ENCODE measurements at regions not wholly inside any gene's neighbourhood (a gene's known extent, or its start where the extent isn't known, plus 50 kb on each side); places are given as distances from the start of the nearest gene placed in this dataset.

DNA sequence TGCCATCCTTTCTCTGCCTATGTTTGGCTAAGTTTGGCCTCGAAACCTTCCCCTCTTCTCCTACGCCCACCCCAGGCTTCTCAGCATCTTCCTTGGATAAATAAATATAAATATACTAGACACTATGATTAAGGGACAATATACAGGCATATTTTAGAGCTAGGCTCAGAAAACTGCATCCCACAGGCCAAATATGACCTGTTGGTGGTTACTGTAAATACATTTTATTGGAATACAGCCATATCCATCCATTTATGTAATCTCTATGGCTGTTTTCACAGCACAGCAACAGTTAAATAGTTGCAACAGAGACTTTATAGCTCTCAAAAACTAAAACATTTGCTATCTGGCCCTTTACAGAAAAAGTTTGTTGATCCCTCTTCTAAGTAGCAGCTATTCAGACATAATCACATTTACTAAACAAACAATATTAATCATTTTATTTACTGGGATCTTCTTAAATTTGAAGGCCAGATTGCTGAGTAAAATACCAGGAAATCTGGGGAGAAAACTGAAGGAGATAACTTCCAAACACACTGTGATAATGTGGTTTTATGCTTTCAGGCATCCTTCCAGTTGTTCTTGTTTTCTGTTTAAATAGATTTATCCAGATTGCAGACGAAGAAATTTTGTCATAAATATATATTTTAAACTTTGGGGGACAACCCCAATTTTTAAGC, 269.7 kb upstream of the THRB start:
- H3K27me3 Mint-ChIP-seq: no peaks in the 10 kb centered on the region
- H3K4me1 Mint-ChIP-seq: no peaks in the 10 kb centered on the region
- H3K4me3 Mint-ChIP-seq: no peak overlapping the region
- no peaks in the 10 kb centered on the region for H3K36me3 Mint-ChIP-seq
- DNase-seq: no peak
- CTCF ChIA-PET: no interaction called here
- no peak overlapping the region for H3K27ac Mint-ChIP-seq
- no peaks in the 10 kb centered on the region for H3K9me3 Mint-ChIP-seq

- H3K27ac Mint-ChIP-seq: no peak overlapping the region
- no peaks in the 10 kb centered on the region for H3K4me1 Mint-ChIP-seq
- H3K9me3 Mint-ChIP-seq: no peaks in the 10 kb centered on the region
- no peaks in the 10 kb centered on the region for H3K36me3 Mint-ChIP-seq
- no peak overlapping the region for H3K4me3 Mint-ChIP-seq
- CTCF ChIA-PET: no interaction called here
- H3K27me3 Mint-ChIP-seq: no peaks in the 10 kb centered on the region
- no peak for DNase-seq
These were observed 270.7 kb upstream of the THRB start for GRCh38 chr3:24765399-24765798.

- no peak overlapping the region for H3K4me3 Mint-ChIP-seq
- no peaks in the 10 kb centered on the region for H3K36me3 Mint-ChIP-seq
- H3K27me3 Mint-ChIP-seq: no peaks in the 10 kb centered on the region
- H3K27ac Mint-ChIP-seq: no peak overlapping the region
- CTCF ChIA-PET: no interaction called here
- no peaks in the 10 kb centered on the region for H3K4me1 Mint-ChIP-seq
- peaks cover 1% of the 10 kb centered on the region for H3K9me3 Mint-ChIP-seq
- DNase-seq: no peak
These were observed 275.3 kb upstream of the THRB start for GRCh38 chr3:24769918-24770317.

- Mint-ChIP-seq H3K4me3 (no peak overlapping the region), H3K27ac (no peak overlapping the region), H3K9me3 (peaks cover 1% of the 10 kb centered on the region), H3K4me1 (no peaks in the 10 kb centered on the region), H3K27me3 (no peaks in the 10 kb centered on the region), H3K36me3 (no peaks in the 10 kb centered on the region)
- CTCF ChIA-PET: no interaction called here
- no peak for DNase-seq
These were observed 279.1 kb upstream of the THRB start for GRCh38 chr3:24773798-24774197.

GRCh38 chr3:24780991-24781390, 286.3 kb upstream of the THRB start:
- H3K36me3 Mint-ChIP-seq: no peaks in the 10 kb centered on the region

GRCh38 chr3:24781454-24781853, 286.8 kb upstream of the THRB start:
- H3K27me3 Mint-ChIP-seq: no peaks in the 10 kb centered on the region
- H3K4me3 Mint-ChIP-seq: no peak overlapping the region
- CTCF ChIA-PET: no interaction called here
- H3K27ac Mint-ChIP-seq: no peak overlapping the region
- H3K4me1 Mint-ChIP-seq: no peaks in the 10 kb centered on the region
- no peaks in the 10 kb centered on the region for H3K36me3 Mint-ChIP-seq
- DNase-seq: no peak
- H3K9me3 Mint-ChIP-seq: peaks cover 8% of the 10 kb centered on the region

More at GRCh38 chr3:24780991-24781390, 286.3 kb upstream of the THRB start:
- no peak overlapping the region for H3K27ac Mint-ChIP-seq
- no peaks in the 10 kb centered on the region for H3K27me3 Mint-ChIP-seq
- no peak for DNase-seq
- H3K4me1 Mint-ChIP-seq: no peaks in the 10 kb centered on the region
- CTCF ChIA-PET: no interaction called here
- no peak overlapping the region for H3K4me3 Mint-ChIP-seq
- peaks cover 8% of the 10 kb centered on the region for H3K9me3 Mint-ChIP-seq

DNA sequence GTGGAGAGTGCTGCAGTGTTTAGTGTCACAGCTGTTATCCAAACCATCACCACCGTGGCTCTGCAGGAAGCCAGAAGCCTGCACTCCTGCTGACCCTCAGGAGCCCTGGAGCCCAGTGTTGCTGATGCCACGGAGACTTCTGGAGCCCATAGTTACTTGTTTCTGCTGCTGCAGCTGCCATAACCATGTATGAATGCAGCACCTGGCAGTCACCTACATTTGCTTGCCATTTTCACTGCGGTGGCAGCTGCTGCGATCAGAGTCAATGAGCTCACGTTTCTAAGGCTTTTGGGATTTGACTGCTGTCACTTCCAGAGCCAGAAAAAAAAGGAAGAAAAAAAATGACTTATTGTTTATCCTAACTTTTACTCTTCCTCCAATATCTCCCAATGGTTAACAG, 299.2 kb upstream of the THRB start:
- no peak for DNase-seq
- H3K9me3 Mint-ChIP-seq: peaks cover 9% of the 10 kb centered on the region
- CTCF ChIA-PET: no interaction called here
- H3K27ac Mint-ChIP-seq: no peak overlapping the region
- no peaks in the 10 kb centered on the region for H3K36me3 Mint-ChIP-seq
- no peak overlapping the region for H3K4me3 Mint-ChIP-seq
- H3K4me1 Mint-ChIP-seq: no peaks in the 10 kb centered on the region
- no peaks in the 10 kb centered on the region for H3K27me3 Mint-ChIP-seq

DNA sequence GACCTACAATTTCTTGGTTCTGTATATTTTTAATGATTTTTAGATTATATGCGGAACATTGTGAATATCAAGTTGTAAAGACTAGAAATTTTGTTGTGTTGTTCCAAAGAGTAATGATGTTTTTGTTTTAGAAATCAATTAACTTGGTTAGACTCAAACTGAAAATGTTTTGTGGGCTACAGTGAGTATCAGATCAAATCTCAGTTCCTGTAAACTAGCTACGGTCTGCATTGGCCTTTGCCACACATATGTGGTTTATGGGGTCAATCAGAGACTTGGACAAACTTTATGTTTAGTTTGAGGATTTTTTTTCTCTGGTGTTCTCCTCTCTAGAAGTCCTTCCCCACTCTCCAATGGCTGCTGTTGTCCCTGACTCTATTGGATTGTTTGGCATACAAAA, 308.0 kb upstream of the THRB start:
- no peak overlapping the region for H3K27ac Mint-ChIP-seq
- no peaks in the 10 kb centered on the region for H3K4me1 Mint-ChIP-seq
- DNase-seq: no peak
- H3K27me3 Mint-ChIP-seq: no peaks in the 10 kb centered on the region
- no peaks in the 10 kb centered on the region for H3K36me3 Mint-ChIP-seq
- CTCF ChIA-PET: no interaction called here
- H3K4me3 Mint-ChIP-seq: no peak overlapping the region
- H3K9me3 Mint-ChIP-seq: peaks cover under 1% of the 10 kb centered on the region

- H3K4me1 Mint-ChIP-seq: no peaks in the 10 kb centered on the region
- no peak for DNase-seq
- no peak overlapping the region for H3K27ac Mint-ChIP-seq
- no peaks in the 10 kb centered on the region for H3K9me3 Mint-ChIP-seq
- CTCF ChIA-PET: no interaction called here
- H3K4me3 Mint-ChIP-seq: no peak overlapping the region
- H3K27me3 Mint-ChIP-seq: no peaks in the 10 kb centered on the region
- H3K36me3 Mint-ChIP-seq: no peaks in the 10 kb centered on the region
These were observed 309.4 kb upstream of the THRB start for GRCh38 chr3:24804095-24804494.

- no peaks in the 10 kb centered on the region for H3K9me3 Mint-ChIP-seq
- CTCF ChIA-PET: no interaction called here
- no peak overlapping the region for H3K4me3 Mint-ChIP-seq
- no peaks in the 10 kb centered on the region for H3K27me3 Mint-ChIP-seq
- H3K27ac Mint-ChIP-seq: no peak overlapping the region
- H3K4me1 Mint-ChIP-seq: no peaks in the 10 kb centered on the region
- no peaks in the 10 kb centered on the region for H3K36me3 Mint-ChIP-seq
- DNase-seq: no peak
These were observed 316.2 kb upstream of the THRB start for GRCh38 chr3:24810881-24811280.

GRCh38 chr3:24812116-24812515, 317.5 kb upstream of the THRB start:
- no peaks in the 10 kb centered on the region for H3K4me1 Mint-ChIP-seq
- DNase-seq: no peak
- CTCF ChIA-PET: no interaction called here
- no peak overlapping the region for H3K27ac Mint-ChIP-seq
- H3K9me3 Mint-ChIP-seq: no peaks in the 10 kb centered on the region
- no peak overlapping the region for H3K4me3 Mint-ChIP-seq
- H3K36me3 Mint-ChIP-seq: no peaks in the 10 kb centered on the region
- H3K27me3 Mint-ChIP-seq: no peaks in the 10 kb centered on the region

DNA sequence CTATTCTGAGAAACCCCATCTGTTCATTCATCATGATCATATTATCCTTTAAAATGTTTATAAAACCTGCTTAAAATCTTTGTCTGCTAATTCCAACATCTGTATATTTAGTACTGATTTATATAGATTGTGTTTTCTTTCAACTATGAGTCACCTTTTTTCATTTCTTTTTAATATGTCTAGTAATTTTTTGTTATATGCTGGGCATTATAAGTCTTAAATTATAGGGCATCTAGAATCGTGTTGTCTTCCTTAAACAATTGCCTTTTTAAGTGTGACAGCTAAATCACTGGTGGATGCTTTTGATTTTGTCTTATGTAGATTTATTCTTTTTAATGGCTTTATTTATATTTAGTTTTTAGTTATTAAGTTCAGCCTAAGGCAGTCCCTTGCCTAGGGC, 323.4 kb upstream of the THRB start:
- DNase-seq: no peak
- H3K4me1 Mint-ChIP-seq: no peaks in the 10 kb centered on the region
- CTCF ChIA-PET: no interaction called here
- no peaks in the 10 kb centered on the region for H3K27me3 Mint-ChIP-seq
- H3K27ac Mint-ChIP-seq: no peak overlapping the region
- H3K9me3 Mint-ChIP-seq: no peaks in the 10 kb centered on the region
- no peaks in the 10 kb centered on the region for H3K36me3 Mint-ChIP-seq
- no peak overlapping the region for H3K4me3 Mint-ChIP-seq

- Mint-ChIP-seq H3K9me3 (no peaks in the 10 kb centered on the region), H3K36me3 (no peaks in the 10 kb centered on the region), H3K27me3 (peaks cover 26% of the 10 kb centered on the region), H3K4me1 (no peaks in the 10 kb centered on the region), H3K27ac (no peak overlapping the region), H3K4me3 (no peak overlapping the region)
- CTCF ChIA-PET: no interaction called here
- no peak for DNase-seq
These were observed 333.4 kb upstream of the THRB start for GRCh38 chr3:24828011-24828410.

GRCh38 chr3:24828551-24828950, 333.9 kb upstream of the THRB start:
- Mint-ChIP-seq H3K27me3 (peaks cover 26% of the 10 kb centered on the region), H3K4me3 (no peak overlapping the region), H3K27ac (no peak overlapping the region), H3K9me3 (no peaks in the 10 kb centered on the region), H3K4me1 (no peaks in the 10 kb centered on the region), H3K36me3 (no peaks in the 10 kb centered on the region)
- CTCF ChIA-PET: no interaction called here
- no peak for DNase-seq

DNA sequence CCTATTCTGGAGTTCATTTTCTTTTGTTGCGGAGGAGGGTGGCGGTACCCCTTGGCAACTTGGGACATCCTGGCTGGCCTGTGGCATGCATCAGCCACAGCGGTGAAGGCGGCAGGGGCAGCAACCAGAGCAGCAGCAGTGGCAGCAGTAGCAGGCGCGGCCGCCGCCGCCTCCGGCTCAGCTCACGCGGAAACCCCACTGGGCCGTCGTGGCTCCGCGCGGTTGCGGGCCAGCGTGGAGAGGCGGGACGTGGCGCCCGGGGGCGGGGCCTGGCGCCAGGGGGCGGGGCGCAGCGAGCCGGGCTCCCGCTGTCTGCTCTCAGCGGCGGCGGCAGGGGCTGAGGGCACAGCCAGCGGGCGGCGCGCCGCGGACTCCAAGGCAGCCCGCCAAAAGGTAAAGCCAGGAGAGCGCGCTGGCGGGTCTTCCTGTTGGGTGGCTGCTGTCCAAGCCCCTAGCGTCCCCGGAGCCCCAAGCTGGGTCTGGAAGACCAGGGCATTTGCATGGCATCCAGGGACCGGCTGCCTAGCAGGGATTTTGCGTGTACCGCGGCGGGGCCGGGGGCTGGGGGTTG, 334.4 kb upstream of the THRB start:
- peaks cover 26% of the 10 kb centered on the region for H3K27me3 Mint-ChIP-seq
- H3K4me1 Mint-ChIP-seq: no peaks in the 10 kb centered on the region
- CTCF ChIA-PET: no interaction called here
- H3K4me3 Mint-ChIP-seq: no peak overlapping the region
- no peaks in the 10 kb centered on the region for H3K9me3 Mint-ChIP-seq
- no peaks in the 10 kb centered on the region for H3K36me3 Mint-ChIP-seq
- no peak overlapping the region for H3K27ac Mint-ChIP-seq
- DNase-seq: no peak
